ENCODE measurements at regions not wholly inside any gene's neighbourhood (a gene's known extent, or its start where the extent isn't known, plus 50 kb on each side); places are given as distances from the start of the nearest gene placed in this dataset.

DNA sequence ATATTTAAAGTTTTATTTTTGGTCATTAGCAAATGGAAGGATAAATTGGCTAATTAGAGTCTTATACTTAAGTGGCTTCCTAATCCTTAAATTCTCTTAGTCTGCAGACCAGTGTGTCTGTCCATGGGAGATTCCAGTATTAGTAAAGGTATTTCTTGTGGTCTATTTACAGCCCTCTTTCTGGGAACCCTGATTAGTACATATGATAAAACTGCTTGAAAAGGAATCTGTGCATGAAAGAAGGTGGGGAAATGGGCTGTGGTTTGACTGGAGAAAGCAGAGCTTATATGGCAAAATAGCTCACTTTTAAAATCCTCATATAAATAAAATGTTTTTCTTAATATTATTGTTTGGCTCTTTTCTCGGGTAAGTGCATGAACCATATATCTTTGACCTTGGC lies 124.5 kb upstream of the RHOBTB1 start:
- TF ChIP-seq EGR1 (IDR thresholded peaks at IDR 0.05) (no peak), EP300 (IDR thresholded peaks at IDR 0.05; ENCODE audit: borderline replicate concordance) (no peak), YY1 (IDR thresholded peaks at IDR 0.05; ENCODE audit: low read depth) (no peak), TAF1 (IDR thresholded peaks at IDR 0.05; ENCODE audit: low read depth) (no peak), NFIC (IDR thresholded peaks at IDR 0.05) (no peak), CEBPB (IDR thresholded peaks at IDR 0.05) (no peak)
- TF ChIP-seq, protein P1, sequence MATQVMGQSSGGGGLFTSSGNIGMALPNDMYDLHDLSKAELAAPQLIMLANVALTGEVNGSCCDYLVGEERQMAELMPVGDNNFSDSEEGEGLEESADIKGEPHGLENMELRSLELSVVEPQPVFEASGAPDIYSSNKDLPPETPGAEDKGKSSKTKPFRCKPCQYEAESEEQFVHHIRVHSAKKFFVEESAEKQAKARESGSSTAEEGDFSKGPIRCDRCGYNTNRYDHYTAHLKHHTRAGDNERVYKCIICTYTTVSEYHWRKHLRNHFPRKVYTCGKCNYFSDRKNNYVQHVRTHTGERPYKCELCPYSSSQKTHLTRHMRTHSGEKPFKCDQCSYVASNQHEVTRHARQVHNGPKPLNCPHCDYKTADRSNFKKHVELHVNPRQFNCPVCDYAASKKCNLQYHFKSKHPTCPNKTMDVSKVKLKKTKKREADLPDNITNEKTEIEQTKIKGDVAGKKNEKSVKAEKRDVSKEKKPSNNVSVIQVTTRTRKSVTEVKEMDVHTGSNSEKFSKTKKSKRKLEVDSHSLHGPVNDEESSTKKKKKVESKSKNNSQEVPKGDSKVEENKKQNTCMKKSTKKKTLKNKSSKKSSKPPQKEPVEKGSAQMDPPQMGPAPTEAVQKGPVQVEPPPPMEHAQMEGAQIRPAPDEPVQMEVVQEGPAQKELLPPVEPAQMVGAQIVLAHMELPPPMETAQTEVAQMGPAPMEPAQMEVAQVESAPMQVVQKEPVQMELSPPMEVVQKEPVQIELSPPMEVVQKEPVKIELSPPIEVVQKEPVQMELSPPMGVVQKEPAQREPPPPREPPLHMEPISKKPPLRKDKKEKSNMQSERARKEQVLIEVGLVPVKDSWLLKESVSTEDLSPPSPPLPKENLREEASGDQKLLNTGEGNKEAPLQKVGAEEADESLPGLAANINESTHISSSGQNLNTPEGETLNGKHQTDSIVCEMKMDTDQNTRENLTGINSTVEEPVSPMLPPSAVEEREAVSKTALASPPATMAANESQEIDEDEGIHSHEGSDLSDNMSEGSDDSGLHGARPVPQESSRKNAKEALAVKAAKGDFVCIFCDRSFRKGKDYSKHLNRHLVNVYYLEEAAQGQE (IDR thresholded peaks at IDR 0.05; ENCODE audit: low read depth) = no peak
- TF ChIP-seq, protein P2, sequence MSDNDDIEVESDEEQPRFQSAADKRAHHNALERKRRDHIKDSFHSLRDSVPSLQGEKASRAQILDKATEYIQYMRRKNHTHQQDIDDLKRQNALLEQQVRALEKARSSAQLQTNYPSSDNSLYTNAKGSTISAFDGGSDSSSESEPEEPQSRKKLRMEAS (IDR thresholded peaks at IDR 0.05) = no peak
- TF ChIP-seq, protein P3, sequence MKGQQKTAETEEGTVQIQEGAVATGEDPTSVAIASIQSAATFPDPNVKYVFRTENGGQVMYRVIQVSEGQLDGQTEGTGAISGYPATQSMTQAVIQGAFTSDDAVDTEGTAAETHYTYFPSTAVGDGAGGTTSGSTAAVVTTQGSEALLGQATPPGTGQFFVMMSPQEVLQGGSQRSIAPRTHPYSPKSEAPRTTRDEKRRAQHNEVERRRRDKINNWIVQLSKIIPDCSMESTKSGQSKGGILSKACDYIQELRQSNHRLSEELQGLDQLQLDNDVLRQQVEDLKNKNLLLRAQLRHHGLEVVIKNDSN (IDR thresholded peaks at IDR 0.05) = no peak
